ENCODE measurements at regions not wholly inside any gene's neighbourhood (a gene's known extent, or its start where the extent isn't known, plus 50 kb on each side); places are given as distances from the start of the nearest gene placed in this dataset.

DNA sequence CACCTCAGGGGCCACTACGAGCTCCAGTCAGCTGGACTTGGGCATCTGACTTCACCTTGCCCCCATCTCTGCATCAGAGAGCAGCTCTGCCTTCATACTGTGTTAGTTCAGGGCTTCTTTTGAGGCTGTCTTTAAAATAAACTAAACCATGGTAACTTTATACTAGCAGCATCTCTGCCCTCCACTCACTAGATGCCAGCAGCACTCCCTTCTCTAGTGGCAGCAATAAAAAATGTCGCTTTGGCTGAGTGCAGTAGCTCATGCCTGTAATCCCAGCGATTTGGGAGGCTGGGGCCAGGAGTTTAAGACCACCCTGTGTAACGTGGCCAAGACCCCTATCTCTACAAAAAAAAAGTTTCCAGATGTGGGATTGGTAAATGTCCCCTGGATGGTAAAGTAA lies 584.4 kb downstream of the INHBA start:
- no peak for DNase-seq

DNA sequence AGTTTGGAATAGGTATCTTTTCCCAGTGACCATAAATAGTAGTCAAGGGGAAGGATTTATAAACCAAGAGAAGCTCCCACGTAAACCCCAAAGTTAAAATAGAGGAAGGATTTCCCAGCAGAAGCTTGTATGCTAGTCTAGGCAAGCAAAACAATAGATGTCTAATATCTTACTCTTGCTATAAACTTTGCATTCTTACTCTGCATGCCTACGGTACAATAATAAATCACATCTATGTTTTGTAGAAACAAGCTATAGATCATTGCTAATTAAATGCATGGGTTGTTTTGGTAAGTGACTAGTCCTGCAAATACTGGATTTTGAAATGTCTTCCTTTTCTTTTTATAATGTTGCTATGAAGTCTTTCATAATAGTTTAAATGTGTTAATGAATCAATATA lies 585.5 kb downstream of the INHBA start:
- DNase-seq = no peak

DNA sequence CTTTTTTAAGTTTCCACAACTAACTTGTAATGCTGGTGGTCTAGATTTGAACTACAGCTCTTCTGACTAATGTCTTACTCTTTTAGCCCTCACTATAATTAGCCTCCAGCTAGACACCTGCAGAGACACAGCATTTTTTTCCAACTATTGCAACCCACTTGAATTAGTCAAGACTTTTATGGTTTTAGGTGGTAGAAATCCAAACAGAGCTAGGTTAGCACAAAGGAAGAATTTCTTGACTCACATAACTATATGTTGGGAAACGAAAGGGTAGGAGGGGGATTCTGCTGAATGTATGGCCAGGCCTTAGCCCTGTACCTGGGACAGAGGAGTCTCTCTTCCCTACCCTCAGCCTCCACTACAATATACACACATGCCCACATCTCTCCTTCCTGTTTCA lies 586.1 kb downstream of the INHBA start:
- no peak for DNase-seq

DNA sequence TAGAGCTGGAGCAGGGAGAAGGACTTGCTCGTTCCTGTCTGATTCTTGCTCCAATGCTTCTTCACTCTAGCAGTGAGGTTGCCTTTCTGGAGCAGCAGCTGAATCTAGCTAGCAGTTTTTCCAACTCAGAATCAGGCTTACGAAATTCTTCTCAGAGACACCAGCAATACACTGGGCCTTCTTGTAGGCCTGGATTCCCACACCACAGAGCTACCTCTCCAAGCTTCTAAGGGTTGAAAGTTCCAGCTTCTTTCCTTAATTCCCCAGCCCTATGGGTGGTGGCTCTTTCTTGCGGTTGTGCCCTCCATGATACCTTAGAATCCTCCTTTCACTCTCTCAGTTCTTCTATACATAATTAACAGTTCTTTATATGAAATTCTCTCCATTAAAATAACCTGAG lies 586.6 kb downstream of the INHBA start:
- no peak for DNase-seq

DNA sequence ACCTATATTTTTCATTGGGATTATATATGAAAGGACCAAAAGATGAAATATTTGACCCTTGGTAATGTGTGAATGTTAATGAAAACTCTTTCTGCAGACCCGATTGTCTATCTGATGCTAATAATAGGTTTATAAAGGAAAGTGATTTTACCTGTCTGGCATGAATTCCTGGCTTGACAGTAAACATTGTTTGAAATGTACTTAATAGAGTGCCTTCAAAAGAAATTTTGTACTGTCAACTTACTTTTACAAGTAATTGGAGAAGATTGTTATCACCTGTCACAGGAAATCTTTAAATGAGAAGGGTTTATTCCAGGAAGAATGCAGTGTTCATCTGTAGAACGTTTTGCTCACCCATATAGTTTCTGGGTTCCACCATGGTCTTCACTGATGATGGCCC lies 588.2 kb downstream of the INHBA start:
- DNase-seq = no peak

DNA sequence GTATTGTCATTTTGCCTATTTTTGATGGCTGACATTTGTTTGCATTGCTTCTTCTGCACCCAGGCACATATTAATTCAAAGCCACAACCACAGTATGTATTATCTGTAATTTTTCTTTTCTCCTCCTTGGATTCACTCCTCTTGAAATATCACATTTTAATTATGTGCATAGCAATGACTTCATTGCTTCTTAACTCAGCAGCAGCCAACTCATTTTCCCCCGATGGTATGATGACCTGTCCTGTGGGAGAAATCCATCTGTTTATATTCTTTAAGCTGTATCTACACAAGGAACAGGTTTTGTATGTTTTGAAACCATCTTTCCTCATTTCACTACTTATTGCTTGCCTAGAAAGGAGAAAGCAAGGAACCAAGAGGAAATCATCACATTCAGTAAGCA lies 588.8 kb downstream of the INHBA start:
- no peak for DNase-seq

DNA sequence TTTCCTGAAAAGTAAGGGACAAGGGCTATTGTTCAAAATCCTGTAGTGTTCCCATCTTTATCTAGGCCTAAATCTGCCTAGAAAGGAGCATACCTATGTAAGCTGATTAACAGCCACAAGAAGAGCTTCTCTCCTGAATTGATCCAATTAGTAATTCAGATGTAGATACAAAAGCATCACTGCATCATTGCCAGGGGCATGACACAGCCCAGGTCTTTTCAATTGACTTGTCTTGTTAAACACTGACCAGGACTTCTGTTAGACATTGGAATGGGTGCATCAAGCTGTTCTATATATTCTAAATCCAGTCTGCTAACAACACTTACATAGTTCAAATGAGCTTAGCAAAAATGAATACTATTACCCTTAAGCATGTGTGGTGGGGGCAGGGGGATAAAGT lies 589.2 kb downstream of the INHBA start:
- no peak for DNase-seq

DNA sequence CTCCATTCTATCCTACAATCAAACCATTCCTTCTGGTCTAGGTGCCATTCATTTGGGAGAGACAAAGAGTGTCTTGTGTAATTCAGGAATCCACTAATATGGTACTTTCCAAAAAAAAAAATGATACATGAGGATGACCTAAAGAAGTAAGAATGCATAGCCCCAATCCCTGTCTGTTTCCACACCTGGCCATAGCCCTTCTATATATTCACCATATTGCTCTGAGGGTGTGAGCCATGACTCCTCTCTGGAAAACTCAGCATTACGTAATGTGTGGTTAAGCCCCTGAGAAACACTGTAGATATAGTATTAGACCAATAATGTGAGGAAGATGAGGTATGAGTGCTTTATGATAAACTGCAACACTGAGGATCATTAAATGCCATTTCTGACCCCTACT lies 592.7 kb downstream of the INHBA start:
- DNase-seq = no peak

DNA sequence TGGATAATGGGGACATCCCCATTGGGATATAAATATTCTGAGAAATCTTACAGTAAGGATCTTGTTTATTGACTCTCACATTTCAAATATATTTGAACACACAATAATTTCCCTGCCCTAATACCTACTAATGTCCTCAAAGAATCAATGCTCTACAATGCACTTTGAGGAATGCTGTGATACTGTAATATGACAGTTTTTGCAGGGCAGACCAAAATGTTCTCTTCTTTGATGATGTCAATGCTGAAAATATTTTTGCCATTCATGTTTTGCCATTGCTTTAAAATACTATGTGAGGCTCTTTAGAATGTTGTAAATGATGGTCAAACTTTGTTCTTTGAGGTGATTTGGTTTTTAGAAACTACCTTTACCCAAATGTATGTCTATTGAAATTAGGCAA lies 594.1 kb downstream of the INHBA start:
- no peak for DNase-seq

DNA sequence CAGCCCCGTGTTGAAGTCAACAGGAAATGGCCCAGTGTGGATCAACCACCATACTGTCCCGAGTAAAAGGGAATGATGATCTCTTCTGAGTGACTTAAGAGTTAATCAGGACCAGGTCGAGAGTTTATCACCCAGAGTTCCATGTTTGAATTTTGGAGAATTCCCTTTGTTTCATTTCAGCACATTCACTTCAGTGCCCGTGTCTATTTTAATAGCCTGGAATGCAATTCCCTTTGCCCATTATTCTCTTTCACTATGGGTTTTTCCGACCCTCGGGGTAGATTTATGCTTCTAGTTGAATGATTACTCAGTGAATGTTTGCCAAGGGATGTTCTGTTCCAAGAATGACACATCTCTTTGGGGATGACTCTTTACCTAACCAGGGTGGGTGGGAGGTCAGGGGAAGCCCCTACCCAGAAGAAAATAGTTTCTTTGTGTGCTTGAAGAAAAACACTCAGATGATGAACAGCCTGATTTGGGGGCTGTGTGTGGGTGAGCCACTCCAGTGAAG lies 594.9 kb downstream of the INHBA start:
- no peak for DNase-seq

DNA sequence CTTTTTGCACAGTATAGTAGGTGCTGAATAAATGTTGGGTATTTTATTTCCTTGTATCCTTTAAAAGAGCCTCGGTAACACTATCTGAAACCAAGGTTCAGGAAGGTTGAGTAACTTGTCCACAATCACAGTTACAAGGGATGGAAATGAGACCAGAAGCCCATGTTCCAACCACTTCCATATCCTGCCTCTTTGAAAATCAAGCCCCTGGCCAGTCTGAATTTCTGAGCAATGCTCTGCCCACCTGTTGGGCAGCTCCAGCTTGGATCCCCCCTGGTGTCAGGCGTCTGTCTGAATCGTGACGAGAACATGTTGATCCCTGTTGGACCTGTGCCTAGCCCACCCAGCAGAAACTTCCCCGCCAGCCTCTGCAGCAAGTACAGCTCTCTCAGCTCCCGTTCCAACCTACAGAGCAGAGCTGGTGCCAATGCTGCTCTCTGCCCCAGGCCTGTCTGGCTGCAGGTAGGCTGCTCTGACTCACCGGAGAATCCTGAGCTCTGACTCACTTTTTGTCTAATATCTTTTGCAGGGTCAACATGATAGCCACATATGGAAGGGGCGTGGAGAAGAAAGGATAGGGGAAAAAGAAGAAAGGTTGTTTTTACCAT lies 595.5 kb downstream of the INHBA start:
- DNase-seq = no peak

DNA sequence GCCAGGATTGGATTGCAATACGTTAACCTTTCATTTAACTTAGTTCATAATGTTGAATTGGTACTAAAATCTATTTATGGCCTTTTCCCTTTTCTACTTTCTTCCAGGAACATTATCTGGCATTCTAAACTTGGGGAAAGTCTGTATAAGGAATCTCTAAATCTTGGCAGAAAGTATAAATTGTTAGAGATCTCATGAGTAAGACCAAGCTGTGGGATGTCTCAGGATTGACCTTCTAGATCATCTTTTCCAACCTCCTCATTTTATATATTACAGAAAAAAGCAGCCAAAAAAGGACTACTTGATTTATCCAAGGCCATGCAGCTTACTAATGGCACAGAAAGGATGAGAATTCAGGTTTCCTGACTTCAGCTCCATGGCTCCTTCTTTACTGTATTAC lies 598.3 kb downstream of the INHBA start:
- DNase-seq = no peak

DNA sequence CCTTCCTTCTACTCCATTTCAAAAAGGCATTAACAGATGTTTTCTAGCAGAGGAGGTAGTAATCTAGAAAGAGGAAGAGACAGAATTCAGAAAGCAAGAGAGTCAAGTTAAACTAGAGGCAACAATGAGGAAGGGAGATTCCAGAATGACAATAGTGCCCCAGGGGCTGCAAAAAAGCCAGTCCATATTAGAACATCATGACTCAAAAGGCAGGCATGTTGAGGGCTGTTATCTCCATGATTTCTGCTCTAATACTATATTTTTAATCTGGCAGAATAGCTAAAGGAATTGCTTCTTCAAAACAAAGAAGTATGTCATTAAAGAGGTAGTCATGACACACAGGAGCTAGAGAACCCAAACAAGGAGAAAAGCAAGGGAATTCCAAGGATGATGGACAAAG lies 599.6 kb downstream of the INHBA start:
- no peak for DNase-seq

DNA sequence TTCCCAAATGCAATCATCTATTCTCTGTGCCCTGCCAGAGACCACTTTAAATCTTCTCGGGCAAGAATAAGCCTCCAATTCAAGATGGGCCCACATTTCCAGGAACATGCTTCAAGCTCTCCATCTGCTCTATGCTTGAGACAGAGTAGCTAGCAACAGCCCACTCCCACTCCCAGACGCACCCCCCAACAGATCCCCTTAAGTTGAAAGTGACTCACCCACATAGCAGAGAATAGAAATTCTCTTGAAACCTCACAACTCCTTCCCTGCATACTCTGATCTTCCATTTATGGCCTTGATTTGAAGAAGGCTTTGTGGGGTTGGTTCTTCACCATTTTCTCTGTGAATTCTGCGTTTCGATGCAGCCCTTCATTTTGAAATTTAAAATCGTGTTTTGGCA lies 604.0 kb downstream of the INHBA start:
- DNase-seq = no peak

DNA sequence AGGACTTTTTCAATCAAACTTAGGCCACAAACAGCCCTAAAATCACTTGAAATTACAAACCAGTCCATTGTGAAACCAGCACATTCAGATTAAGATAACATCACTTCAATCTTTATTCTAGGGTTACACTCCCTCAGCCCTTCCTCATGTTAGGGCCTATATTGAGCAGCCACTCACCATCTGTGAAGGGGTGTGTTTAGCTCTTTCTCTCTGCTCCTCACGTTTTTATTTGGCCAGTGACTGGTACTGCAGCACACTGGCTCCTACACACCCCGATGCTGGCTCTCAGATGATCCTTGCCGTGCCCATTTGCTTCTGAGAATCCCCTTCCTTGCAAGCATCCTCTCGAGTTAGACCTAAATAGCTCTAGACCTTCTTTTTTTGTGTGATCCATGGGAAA lies 604.5 kb downstream of the INHBA start:
- no peak for DNase-seq

DNA sequence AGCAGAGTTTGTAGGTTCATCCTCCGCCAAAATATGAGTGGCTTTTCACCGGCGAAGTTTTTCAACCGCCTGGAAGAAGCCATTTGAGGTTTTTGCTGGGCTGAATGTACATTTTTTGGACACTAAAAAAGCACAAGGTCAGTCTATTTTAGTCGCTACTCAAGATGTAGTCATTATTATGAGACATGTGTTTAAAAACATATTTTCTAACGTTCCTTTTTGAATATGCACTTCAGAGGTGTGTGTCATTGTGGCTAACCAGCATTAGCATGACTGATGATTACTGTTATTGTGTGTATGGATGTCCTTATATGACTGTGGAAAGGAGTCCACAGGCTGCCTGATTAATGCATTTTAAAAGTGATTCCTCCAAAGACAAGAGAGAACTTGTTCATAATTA lies 605.4 kb downstream of the INHBA start:
- DNase-seq = no peak

DNA sequence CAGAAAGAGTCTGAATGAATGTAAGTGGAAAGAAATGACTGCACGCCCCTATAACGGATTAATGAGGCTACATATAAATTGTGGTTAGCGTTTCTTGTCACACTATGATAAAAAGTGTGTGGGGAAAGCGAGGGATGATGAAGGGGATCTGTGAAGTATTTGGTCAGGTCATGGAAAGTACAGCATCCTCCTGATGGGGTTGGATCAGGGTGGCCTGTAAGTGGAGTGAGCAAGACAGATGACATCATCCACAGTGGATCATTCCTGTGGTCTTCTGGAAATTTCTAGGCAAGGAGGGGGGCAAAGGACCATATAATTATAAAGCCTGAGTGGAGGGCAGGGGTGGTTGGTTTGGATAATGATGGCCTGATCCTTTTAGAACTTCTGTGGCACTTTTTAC lies 606.0 kb downstream of the INHBA start:
- no peak for DNase-seq

DNA sequence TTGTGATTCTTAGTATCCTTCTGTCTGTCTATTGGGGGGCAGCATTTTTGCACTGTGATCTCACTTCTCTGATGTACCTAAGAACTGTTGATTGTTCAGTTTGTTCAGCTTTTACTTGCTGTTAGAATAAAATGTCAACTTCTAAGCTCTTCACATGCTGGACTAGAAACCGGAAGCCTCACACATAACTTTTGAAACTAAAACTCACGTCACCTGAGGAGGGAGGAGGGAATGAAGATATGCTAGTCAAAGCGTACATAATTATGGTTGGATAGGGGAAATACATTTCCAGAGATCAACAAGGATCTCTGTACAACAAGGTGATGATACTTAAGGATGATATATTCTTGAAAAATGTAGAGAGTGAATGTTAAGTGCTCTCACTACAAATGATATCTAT lies 609.7 kb downstream of the INHBA start:
- no peak for DNase-seq

DNA sequence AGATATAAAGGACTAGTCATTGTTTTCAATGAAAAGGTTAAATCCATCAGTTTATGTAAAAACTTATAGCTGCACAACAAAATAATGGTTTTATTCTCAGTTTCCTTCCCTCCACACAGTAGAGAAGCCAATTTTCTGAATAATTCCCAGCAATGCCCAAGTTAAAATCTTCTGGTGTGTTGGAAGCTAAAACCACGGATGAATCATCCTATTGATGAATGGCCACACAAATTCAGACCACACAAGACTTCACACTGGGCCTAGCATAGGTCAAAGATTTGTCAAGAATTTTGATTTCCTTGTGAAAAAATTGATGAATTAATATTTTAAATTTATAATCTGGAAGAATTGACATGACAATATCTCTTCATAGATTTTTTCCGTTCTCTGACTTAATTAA lies 617.6 kb downstream of the INHBA start:
- no peak for DNase-seq

DNA sequence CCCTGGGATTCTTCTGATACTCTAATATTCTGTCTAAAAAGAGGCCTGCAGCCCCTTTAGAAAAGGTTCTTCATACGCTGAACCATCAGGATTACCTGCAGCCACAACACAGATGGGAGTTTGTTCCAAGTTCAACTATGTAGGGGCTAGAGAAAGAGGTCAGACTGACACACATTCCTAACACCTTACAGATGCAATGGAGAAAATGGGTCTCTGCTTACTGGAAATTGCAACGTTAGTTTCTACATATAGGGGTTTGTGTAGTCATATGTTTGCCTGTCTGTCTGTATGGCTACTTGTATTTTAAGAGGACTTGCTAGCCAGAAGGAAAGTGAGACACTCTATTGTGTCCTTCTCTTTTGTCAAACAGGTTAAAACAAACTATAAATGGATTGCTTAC lies 618.5 kb downstream of the INHBA start:
- no peak for DNase-seq

DNA sequence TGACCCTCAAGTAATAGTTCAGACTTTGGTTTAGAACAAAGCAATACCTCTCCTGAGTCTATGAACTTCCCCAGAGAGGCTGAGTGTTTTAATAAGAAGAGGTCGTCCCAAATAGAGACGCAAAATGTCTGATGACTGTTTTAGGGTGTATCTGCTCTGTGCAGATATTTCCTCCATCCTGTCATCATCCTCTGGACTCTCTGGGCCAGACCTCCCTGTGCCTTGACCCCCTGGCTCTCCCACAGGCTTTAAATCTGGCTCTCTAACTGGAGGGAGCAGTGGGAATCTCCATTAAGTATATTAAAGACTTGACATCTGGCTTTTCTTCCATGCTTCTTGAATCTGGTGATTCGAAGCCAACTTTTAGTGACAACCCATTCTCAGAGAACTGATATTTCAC lies 633.3 kb downstream of the INHBA start:
- DNase-seq = no peak

DNA sequence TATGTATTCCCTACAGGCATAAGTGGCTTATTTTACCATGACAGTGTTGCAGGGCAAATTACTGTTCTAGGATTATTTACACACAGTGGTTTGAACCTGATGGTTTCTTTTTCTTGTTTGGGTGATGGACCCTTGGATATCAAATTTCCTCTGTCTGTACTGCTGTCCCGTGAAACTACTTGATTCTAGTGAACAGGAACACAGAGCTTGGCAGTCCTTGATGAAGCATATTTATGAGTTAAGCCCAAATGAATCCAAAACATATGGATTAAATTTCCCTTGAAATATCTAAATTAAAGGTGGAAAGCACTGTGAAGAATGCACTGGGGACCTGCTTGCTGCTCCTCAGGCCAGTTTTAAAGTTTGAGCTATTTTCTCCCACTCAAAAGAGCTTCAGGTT lies 635.3 kb downstream of the INHBA start:
- no peak for DNase-seq

DNA sequence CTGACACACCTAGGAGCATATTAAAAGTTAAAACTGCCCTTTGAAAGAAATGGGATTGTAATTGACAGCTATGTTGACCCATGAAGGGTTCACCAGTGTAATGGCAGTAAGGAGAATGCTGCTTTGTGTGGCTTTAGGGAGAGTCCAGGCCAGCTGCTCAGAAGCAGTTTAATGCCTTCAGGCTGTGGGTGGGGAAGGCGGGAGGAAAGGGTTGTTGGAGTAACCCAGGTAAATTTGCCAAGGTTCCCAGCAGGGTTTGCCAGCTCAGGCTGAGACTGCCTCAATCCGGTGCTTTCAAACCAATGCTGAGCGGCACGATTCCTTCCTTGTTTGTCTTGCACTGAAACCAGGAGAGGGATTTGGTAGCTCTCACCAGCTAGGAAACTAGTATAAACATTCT lies 637.2 kb downstream of the INHBA start:
- no peak for DNase-seq

DNA sequence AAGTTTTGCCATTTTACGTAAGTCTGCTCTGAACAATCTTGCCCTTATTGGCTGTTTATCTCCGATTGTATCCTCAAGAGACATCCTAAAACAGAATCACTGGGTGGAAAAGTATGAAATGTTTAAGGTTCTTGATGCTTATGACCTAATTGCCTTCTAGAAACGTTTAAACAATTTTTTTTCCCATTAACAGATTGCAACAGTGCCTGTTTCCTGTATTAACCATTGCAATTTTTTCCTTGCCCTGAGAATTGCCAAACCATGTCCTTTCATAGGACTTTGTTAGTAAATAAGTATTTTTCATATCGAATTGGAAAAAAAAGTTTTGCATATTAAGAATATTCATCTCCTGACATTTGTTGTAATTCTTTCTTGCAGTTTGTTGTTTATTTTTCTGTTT lies 639.8 kb downstream of the INHBA start:
- DNase-seq = no peak

DNA sequence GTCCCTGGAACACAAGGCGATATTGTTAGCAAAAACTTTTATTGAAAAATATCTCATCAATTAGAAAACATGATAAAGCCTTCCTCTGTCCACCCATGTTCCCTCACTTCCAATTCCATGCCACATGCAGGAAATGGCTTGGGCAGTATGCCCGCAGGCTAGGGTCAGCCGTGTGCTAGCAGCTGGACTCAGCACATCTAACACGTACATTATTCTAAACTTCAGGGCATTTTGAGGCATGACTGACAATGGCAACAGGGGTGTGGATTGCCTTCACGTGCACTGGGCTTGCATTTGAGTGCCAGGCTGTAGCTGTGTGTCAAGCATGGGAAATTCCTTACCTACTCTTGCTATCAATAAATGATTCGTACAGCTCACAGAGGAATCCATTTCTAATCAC lies 642.1 kb downstream of the INHBA start:
- DNase-seq = no peak

DNA sequence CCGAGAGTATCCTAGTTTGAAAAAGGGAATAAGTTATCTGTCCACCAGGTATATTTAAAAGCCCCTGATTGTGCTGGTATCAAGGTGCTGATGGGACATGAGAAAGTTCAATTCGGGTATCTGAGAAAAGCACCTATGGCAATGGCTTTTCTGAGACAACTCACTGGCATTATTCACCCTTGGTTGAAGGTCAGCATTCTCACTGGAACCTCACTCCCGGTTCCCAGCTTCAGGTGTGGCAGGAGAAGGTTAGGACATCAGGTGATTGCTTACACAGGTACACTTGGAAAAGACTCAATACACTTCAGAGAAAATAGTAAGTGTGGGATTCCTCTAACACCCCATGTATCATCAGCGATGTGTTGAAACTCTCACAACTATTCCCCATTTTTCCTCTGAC lies 643.1 kb downstream of the INHBA start:
- DNase-seq = no peak
